GM12878 (cell line): ENCODE measurements at regions not wholly inside any gene's neighbourhood (a gene's known extent, or its start where the extent isn't known, plus 50 kb on each side); places are given as distances from the start of the nearest gene placed in this dataset.

Experiments used
- ATAC-seq: fragments of 200-7000 bp; cut with Tn5 transposase; 3 replicates; pipeline ENCODE4 v1.9.1; 2020; ENCODE audit warnings: mild to moderate bottlenecking, moderate library complexity
- BruUV-seq: library from RNA; stranded (reverse); fragments of 400-500 nt; replicated peaks from 2 replicates; lab custom pipeline; 2021; lab: Mats Ljungman, UMichigan
- CTCF ChIA-PET: fragments of 300-600 bp; sonication (Branson Sonifier 250); formaldehyde crosslinking; extraction: SDS; loops from one replicate; lab custom pipeline; 2021; ENCODE audit warnings: inconsistent platforms; lab: Yijun Ruan, JAX
- POLR2A ChIA-PET: fragments of 350-600 bp; formaldehyde crosslinking; extraction: SDS; loops from one replicate; lab custom pipeline; 2021; ENCODE audit warnings: inconsistent platforms; lab: Charles Lee
- RAD21 ChIA-PET: fragments of 300-600 bp; sonication (Branson Sonifier 250); formaldehyde crosslinking; loops from one replicate; lab custom pipeline; 2023; ENCODE audit warnings: antibody characterized with exemption; ENCODE audit not compliant: unreplicated experiment; lab: Charles Lee
- SMC1A ChIA-PET: fragments of 300-600 bp; sonication (Branson Sonifier 250); formaldehyde crosslinking; loops from one replicate; lab custom pipeline; 2023; ENCODE audit not compliant: unreplicated experiment, uncharacterized antibody; lab: Charles Lee
- DNase-seq: peaks from one replicate; pipeline ENCODE4 v3.0.0-alpha.2; 2011; ENCODE audit warnings: low read depth, low spot score
- FAIRE-seq: peaks from 3 replicates; lab custom pipeline; 2011; peaks lifted over from hg19 to GRCh38; lab: Jason Lieb, UNC
- H2AFZ ChIP-seq: 2 replicates; pipeline ENCODE4 v1.6.0; 2011; ENCODE audit warnings: low read depth, low read length, control low read depth; ENCODE audit not compliant: control insufficient read depth
- H3K27ac ChIP-seq: 2 replicates; pipeline ENCODE4 v1.5.1; 2011; ENCODE audit warnings: control low read depth; ENCODE audit not compliant: control insufficient read depth, insufficient read depth
- H3K27me3 ChIP-seq, 2 experiments: replicated peaks in 1 of 2; 2 replicates each; pipeline versions ENCODE4 v1.6.0 to v1.6.1; 2011; ENCODE audit warnings: low read length in 1 of 2; ENCODE audit not compliant: control insufficient read depth in 2 of 2, insufficient read depth in 2 of 2
- H3K36me3 ChIP-seq, 2 experiments: 2 replicates each; pipeline ENCODE4 v1.5.1; 2011; ENCODE audit warnings: low read length in 1 of 2; ENCODE audit not compliant: control insufficient read depth in 2 of 2, insufficient read depth in 2 of 2
- H3K4me1 ChIP-seq: 2 replicates; pipeline ENCODE4 v1.6.1; 2011; ENCODE audit warnings: mild to moderate bottlenecking, low read length, moderate library complexity, mixed read lengths; ENCODE audit not compliant: control insufficient read depth, insufficient read depth
- H3K4me2 ChIP-seq: 2 replicates; pipeline ENCODE4 v1.6.0; 2011; ENCODE audit warnings: control low read depth; ENCODE audit not compliant: control insufficient read depth, insufficient read depth
- H3K4me3 ChIP-seq: fragments of 200-600 bp; sonication (generic); 2 replicates; pipeline ENCODE4 v1.5.1; 2016
- H3K79me2 ChIP-seq: 2 replicates; pipeline ENCODE4 v1.6.0; 2011; ENCODE audit warnings: low read length; ENCODE audit not compliant: control insufficient read depth, insufficient read depth
- H3K9ac ChIP-seq: 2 replicates; pipeline ENCODE4 v1.8.0; 2011; ENCODE audit warnings: low read length, control low read depth, mixed read lengths; ENCODE audit not compliant: control insufficient read depth, insufficient read depth
- H3K9me3 ChIP-seq: replicated peaks from 3 replicates; pipeline ENCODE4 v1.5.1; 2011; ENCODE audit warnings: mild to moderate bottlenecking, low read length; ENCODE audit not compliant: control insufficient read depth, insufficient read depth
- H4K20me1 ChIP-seq: 2 replicates; pipeline ENCODE4 v1.6.0; 2011; ENCODE audit not compliant: control insufficient read depth, insufficient read depth
- CREB1 ChIP-seq: IDR thresholded peaks from 2 replicates; pipeline ENCODE4 v1.6.1; 2012; ENCODE audit warnings: low read depth, mild to moderate bottlenecking, inconsistent platforms
- HDAC6 ChIP-seq: fragments of 200-600 bp; sonication (generic); IDR thresholded peaks from one replicate; pipeline ENCODE4 v1.8.0; 2017; ENCODE audit warnings: antibody characterized with exemption; ENCODE audit not compliant: unreplicated experiment
- MLLT1 ChIP-seq: fragments of 450-650 bp; IDR thresholded peaks from 2 replicates; pipeline ENCODE4 v1.6.1; 2016; ENCODE audit warnings: mild to moderate bottlenecking
- NFXL1 ChIP-seq: fragments of 450-650 bp; IDR thresholded peaks from 2 replicates; pipeline ENCODE4 v1.6.1; 2017; ENCODE audit warnings: antibody characterized with exemption, mild to moderate bottlenecking, borderline replicate concordance
- SMAD5 ChIP-seq: IDR thresholded peaks from 2 replicates; pipeline ENCODE4 v1.6.1; 2016; ENCODE audit warnings: antibody characterized with exemption, low read depth
- SMARCA5 ChIP-seq: fragments of 450-650 bp; IDR thresholded peaks from 2 replicates; pipeline ENCODE4 v1.6.1; 2017; ENCODE audit warnings: mild to moderate bottlenecking
- SP1 ChIP-seq: IDR thresholded peaks from one replicate; pipeline ENCODE4 v1.6.1; 2011; ENCODE audit warnings: low read depth, low read length
- STAT3 ChIP-seq: IDR thresholded peaks from 2 replicates; pipeline ENCODE4 v1.6.1; 2011; ENCODE audit warnings: low read depth, low read length, improper control_type of control experiment
- TARDBP ChIP-seq: IDR thresholded peaks from 2 replicates; pipeline ENCODE4 v1.6.1; 2016; ENCODE audit warnings: borderline replicate concordance
- TCF7 ChIP-seq: IDR thresholded peaks from 2 replicates; pipeline ENCODE4 v1.6.1; 2014; ENCODE audit warnings: antibody characterized with exemption, borderline replicate concordance
- ZBED1 ChIP-seq: IDR thresholded peaks from 2 replicates; pipeline ENCODE4 v1.6.1; 2016; ENCODE audit warnings: borderline replicate concordance
- ZSCAN29 ChIP-seq: fragments of 450-650 bp; IDR thresholded peaks from 2 replicates; pipeline ENCODE4 v1.6.1; 2017; ENCODE audit warnings: mild to moderate bottlenecking, moderate library complexity
- WGBS: methylation state at CpG from one replicate; pipeline ENCODE4 v1.1.6; 2016; ENCODE audit warnings: low lambda C conversion rate; ENCODE audit not compliant: insufficient replicate concordance, insufficient coverage; ENCODE audit errors: missing lambda C conversion rate; 5-methylcytosine and 5-hydroxymethylcytosine counted together
- in situ Hi-C: fragments of 300-500 bp; cut with MboI; formaldehyde crosslinking; loops from 9 replicates; pipeline ENCODE4 v1.14.3; 2018; ENCODE audit warnings: mixed read lengths
- intact Hi-C: fragments of 100-400 bp; cut with micrococcal nuclease; formaldehyde crosslinking; loops from one replicate; pipeline ENCODE4 v1.14.2; 2022; ENCODE audit not compliant: unreplicated experiment
- TF ChIP-seq, protein P1 (sequence below): fragments of 450-650 bp; formaldehyde crosslinking; IDR thresholded peaks from 2 replicates; pipeline ENCODE4 v1.5.0; 2022; ENCODE audit warnings: mild to moderate bottlenecking, missing genetic modification characterization
- TF ChIP-seq, protein P2 (sequence below): fragments of 450-650 bp; IDR thresholded peaks from 2 replicates; pipeline ENCODE4 v1.6.1; 2018; ENCODE audit warnings: mild to moderate bottlenecking, low read depth, moderate library complexity; ENCODE audit not compliant: partially characterized antibody
- TF ChIP-seq, protein P3 (sequence below): fragments of 450-650 bp; IDR thresholded peaks from 2 replicates; pipeline ENCODE4 v1.6.1; 2018; ENCODE audit warnings: borderline replicate concordance, mild to moderate bottlenecking; ENCODE audit not compliant: partially characterized antibody

- RAD21 ChIA-PET = interaction anchor here (1.2 to 1.4 kb wide), 2 partner anchors 21 to 188 kb away, joined by 3 read pairs; no protein-coding TSS in a partner anchor
- intact Hi-C loops = loop anchor here (2.0 to 10.0 kb wide), 2 partner anchors 129 to 259 kb away; no protein-coding TSS in a partner anchor
- TF ChIP-seq HDAC6 (no peak), STAT3 (no peak), SMARCA5 (no peak), TCF7 (no peak), SMAD5 (no peak), ZSCAN29 (no peak), SP1 (no peak), MLLT1 (no peak), CREB1 (no peak), ZBED1 (no peak), NFXL1 (no peak), TARDBP (no peak)
- TF ChIP-seq, protein P1, sequence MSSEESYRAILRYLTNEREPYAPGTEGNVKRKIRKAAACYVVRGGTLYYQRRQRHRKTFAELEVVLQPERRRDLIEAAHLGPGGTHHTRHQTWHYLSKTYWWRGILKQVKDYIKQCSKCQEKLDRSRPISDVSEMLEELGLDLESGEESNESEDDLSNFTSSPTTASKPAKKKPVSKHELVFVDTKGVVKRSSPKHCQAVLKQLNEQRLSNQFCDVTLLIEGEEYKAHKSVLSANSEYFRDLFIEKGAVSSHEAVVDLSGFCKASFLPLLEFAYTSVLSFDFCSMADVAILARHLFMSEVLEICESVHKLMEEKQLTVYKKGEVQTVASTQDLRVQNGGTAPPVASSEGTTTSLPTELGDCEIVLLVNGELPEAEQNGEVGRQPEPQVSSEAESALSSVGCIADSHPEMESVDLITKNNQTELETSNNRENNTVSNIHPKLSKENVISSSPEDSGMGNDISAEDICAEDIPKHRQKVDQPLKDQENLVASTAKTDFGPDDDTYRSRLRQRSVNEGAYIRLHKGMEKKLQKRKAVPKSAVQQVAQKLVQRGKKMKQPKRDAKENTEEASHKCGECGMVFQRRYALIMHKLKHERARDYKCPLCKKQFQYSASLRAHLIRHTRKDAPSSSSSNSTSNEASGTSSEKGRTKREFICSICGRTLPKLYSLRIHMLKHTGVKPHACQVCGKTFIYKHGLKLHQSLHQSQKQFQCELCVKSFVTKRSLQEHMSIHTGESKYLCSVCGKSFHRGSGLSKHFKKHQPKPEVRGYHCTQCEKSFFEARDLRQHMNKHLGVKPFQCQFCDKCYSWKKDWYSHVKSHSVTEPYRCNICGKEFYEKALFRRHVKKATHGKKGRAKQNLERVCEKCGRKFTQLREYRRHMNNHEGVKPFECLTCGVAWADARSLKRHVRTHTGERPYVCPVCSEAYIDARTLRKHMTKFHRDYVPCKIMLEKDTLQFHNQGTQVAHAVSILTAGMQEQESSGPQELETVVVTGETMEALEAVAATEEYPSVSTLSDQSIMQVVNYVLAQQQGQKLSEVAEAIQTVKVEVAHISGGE (CRISPR knock-in tag) = no peak
- TF ChIP-seq, protein P2, sequence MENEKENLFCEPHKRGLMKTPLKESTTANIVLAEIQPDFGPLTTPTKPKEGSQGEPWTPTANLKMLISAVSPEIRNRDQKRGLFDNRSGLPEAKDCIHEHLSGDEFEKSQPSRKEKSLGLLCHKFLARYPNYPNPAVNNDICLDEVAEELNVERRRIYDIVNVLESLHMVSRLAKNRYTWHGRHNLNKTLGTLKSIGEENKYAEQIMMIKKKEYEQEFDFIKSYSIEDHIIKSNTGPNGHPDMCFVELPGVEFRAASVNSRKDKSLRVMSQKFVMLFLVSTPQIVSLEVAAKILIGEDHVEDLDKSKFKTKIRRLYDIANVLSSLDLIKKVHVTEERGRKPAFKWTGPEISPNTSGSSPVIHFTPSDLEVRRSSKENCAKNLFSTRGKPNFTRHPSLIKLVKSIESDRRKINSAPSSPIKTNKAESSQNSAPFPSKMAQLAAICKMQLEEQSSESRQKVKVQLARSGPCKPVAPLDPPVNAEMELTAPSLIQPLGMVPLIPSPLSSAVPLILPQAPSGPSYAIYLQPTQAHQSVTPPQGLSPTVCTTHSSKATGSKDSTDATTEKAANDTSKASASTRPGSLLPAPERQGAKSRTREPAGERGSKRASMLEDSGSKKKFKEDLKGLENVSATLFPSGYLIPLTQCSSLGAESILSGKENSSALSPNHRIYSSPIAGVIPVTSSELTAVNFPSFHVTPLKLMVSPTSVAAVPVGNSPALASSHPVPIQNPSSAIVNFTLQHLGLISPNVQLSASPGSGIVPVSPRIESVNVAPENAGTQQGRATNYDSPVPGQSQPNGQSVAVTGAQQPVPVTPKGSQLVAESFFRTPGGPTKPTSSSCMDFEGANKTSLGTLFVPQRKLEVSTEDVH = no peak
- TF ChIP-seq, protein P3, sequence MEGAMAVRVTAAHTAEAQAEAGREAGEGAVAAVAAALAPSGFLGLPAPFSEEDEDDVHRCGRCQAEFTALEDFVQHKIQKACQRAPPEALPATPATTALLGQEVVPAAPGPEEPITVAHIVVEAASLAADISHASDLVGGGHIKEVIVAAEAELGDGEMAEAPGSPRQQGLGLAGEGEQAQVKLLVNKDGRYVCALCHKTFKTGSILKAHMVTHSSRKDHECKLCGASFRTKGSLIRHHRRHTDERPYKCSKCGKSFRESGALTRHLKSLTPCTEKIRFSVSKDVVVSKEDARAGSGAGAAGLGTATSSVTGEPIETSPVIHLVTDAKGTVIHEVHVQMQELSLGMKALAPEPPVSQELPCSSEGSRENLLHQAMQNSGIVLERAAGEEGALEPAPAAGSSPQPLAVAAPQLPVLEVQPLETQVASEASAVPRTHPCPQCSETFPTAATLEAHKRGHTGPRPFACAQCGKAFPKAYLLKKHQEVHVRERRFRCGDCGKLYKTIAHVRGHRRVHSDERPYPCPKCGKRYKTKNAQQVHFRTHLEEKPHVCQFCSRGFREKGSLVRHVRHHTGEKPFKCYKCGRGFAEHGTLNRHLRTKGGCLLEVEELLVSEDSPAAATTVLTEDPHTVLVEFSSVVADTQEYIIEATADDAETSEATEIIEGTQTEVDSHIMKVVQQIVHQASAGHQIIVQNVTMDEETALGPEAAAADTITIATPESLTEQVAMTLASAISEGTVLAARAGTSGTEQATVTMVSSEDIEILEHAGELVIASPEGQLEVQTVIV = no peak
Observed at GRCh38 chr14:76643887-76644286, 117.4 kb upstream of the VASH1 start.

More at GRCh38 chr14:76643887-76644286, 117.4 kb upstream of the VASH1 start:
- ATAC-seq (no peak), DNase-seq (no peak), FAIRE-seq (no peak)
- no peaks in the 10 kb centered on the region for H3K79me2 ChIP-seq
- CTCF ChIA-PET = interaction anchor here (1.2 to 1.9 kb wide), 5 partner anchors 49 to 597 kb away, joined by 4 to 8 read pairs (median 5); no protein-coding TSS in a partner anchor
- BruUV-seq = no TSS peak
- H3K4me2 ChIP-seq = no peak overlapping the region
- H3K36me3 ChIP-seq = no peaks in the 10 kb centered on the region
- no peak overlapping the region for H3K27ac ChIP-seq
- H3K4me1 ChIP-seq = no peaks in the 10 kb centered on the region
- H3K9ac ChIP-seq = no peak overlapping the region
- H3K9me3 ChIP-seq = no peaks in the 10 kb centered on the region
- no peak overlapping the region for H2AFZ ChIP-seq
- 32% methylated on average over 6 of the region's 6 CpGs for WGBS
- H3K27me3 ChIP-seq = no peaks in the 10 kb centered on the region
- POLR2A ChIA-PET = no interaction called here
- H3K4me3 ChIP-seq = no peak overlapping the region
- no peaks in the 10 kb centered on the region for H4K20me1 ChIP-seq
- SMC1A ChIA-PET = no interaction called here
- in situ Hi-C loops = no loop called here
